CD4-positive, alpha-beta T cell treated with Interleukin-12 subunit alpha and Interleukin-12 subunit beta, for 1 hour (primary cell): ENCODE measurements at regions not wholly inside any gene's neighbourhood (a gene's known extent, or its start where the extent isn't known, plus 50 kb on each side); places are given as distances from the start of the nearest gene placed in this dataset.
A peak's percentile ranks its signal among the peaks of the same experiment; 100 is the strongest.
"Not testable (repeated sequence)": the region's sequence is repeated elsewhere in the genome, so short reads cannot be mapped to it uniquely, and the experiment has no call there.

Source experiments
- DNase-seq: peaks from one replicate; pipeline ENCODE4 v3.0.0-alpha.2; 2020

DNA sequence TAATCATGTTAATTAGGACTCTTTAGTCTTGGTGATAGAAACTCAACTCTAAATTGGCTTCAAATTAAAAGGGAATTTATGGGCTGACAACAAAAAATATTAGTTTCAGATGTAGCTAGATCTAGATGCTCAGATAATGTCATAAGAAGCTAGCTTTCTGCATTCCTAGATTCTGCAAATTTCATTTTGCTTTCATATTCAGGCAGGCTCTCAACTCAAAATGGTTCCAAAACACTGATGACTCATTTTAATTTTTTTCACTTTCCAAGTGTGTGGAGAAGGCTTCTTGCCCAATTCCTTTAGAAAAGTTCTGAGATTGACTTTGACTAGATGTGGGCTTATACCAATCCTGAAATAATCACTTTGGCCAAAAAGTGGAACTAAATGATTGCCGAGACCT, 236.7 kb upstream of the GOT2 start:
- no peak for DNase-seq

DNA sequence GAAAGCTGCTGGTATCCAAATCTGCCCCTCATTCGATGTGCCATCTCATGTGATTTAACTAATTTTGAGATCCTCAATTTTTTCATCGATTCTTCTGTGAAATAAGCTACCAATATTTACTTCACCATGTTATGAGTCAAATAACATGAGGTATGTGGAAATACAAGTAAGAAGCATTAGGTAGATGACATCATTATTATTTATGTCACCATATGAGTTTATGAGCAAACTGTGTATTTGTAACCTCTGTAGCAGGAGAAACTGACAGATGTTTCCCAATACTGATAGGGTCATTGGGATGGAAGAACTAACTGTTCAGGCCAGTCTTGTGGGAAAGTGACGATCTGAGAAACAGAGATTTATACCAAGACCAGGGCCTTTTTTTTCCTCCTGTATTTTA, 229.4 kb upstream of the GOT2 start:
- no peak for DNase-seq

DNA sequence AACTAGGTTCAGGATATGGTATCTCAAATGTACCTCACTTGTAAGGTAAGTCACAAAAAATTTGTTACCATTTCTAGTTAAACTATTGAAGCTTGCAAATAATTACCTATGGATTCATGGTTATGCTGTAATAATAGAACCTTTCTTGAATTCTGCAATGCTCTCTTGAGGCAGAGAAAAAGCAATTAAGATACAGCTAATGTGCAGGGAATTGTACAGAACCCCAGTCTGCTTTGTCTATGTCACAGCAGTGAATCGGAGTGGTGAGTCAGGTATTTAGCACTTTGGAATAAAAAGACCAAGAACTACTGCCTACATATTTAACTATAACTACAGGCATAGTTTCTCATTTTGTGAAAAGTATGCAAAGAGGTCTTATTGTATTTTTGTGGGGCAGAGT, 228.7 kb upstream of the GOT2 start:
- no peak for DNase-seq

DNA sequence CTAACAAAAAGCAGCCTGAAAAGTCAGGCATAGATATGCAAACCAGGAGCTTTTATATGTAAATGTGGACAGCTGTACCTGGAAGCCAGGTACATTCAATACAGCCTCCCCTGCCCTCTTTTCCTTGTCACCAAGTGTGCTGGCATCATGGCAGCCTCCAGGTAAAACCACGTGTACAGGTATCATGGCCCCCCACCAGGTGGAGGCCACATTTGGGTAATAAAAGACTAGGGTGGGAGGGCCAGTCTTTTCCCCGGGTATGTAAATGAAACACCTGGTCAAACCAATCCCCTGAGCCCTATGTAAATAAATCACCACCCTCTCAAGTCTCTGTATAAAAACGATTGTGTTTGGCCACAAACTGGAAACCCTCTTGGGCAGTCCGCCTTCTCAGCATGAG, 226.4 kb upstream of the GOT2 start:
- no peak for DNase-seq

DNA sequence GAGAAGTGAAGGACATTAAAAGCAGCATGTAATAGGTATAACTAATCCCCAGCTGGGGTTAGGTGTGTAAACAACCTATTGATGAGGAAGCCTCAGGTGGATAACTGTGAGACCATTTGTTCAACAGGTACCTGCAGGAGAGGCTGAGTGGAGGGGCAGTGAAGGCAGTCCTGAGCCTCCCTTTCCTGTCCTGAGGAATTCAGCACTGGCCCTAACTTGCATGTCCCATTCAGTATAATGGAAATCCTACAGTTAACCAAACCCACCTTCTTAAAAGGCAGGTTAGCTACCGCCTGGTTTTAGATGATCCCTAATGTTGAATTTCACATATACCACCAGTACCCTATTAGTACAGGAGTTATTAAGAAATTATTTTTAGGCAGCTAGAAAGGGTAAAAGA, 225.9 kb upstream of the GOT2 start:
- no peak for DNase-seq

DNA sequence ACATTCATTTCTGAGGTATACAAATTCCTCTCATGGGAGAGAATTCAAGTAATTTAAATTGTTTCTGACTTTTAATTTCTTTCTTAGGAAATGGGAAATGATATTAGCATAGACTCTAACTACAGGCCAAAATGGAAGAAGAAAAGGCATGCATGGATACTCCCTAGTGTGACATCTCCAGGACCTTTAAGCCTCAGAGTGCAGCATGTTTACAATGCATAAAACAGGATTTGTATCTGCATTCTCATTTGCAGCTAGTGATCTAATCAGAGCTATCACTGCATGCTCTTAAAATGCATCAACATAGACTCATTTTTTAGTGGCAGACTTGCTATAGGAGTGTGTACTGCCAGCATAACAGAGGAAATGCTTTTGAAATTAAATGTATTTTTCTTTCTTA, 224.6 kb upstream of the GOT2 start:
- no peak for DNase-seq

DNA sequence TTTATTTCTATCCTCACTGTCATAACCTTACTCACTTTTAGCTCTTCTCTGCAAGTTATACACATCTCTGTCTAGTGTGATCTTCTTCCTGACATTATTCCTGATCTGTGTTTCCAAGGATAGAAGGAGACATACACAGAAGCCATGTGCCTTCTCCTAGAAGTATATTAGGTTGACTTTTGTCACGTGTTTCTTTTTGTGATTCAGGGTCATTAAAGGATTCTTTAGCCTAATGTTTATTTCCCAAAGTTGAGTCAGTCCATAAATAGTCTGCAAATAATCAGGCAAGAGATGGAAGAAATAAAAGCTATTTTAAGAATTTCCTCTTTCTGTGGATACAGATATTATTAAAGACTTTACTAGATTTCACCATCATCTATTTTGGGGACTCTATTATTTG, 214.1 kb upstream of the GOT2 start:
- no peak for DNase-seq

DNA sequence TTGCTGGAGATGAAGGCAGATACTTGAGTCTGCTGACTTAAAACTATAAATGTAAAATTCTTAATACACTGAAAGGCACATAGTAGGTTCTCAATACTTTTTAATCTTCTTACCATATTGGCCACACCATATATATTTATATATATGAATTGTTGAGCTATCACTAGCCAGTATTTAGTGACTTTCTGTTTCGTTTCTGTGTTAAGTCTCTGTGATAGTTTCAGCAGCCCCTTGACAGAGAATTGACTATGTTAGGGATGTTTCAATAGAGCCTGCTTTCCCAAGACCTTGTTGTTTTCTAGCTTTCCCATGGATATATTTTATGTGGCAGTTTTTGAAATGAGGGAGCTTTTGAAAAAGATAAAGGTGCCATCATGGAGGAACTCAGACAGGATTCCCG, 206.5 kb upstream of the GOT2 start:
- no peak for DNase-seq

DNA sequence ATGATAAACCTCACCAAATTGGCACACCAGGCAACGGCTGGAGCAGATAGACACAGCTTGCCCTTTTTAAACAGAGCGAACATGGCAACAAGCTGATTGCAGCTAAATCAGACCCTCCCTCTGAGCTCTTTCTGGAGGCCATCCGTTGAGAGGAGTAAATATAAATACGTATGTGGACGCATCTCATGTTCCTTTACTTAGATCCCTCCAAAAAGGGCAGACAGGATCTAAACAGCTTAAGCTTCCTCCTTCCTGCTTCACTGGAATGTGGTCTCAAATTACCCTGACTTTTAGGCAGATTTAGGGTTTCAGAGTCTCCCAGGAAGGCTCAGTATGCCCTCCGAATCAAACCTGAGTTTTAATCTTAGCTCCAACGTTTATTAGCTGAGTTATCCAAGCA, 204.7 kb upstream of the GOT2 start:
- DNase-seq, result no peak

DNA sequence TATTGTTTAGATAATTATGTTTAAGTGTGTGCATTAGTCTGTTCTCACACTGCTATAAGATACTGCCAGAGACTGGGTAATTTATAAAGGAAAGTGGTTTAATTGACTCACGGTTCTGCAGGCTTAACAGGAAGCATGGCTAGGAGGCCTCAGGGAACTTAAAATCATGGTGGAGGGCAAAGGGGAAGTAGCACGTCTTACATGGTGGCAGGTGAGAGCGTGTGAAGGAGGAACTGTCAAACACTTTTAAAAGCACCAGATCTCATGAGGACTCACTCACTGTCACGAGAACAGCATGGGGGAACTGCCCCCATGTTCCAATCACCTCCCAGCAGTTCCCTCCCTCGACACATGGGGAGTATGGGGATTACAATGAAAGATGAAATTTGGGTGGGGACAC, 203.5 kb upstream of the GOT2 start:
- no peak for DNase-seq

DNA sequence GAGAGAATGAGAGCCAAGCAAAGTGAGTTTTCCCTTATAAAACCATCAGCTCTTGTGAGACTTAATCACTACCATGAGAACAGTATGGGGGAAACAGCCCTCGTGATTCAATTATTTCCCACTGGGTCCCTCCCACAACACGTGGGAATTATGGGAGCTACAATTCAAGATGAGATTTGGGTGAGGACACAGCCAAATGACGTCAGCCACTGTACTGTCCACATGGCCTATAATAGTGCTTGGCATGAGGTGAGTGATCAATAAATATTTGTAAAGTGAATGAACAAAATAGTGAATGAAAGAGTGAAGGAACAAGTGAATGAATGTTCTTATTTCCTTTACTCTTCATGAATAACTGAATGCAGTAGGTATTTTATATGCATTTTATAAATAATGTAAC, 199.1 kb upstream of the GOT2 start:
- no peak for DNase-seq

DNA sequence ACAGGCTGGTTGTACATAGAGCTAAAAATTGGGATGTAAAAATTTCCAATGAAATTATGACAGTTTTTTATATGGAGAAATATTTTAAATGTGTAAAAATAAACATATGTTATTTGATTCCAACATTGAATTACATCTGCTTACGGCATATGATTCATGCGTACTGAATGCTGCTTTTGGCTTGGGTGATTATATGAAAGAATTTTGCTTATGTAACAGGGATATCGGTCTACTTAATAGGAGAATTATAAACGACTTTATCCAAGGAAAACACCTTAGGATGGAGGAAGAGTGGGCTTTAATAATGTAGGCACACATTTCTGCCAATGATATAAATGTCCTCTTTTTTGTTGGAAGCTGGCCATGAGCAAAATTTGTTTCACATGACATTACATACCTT, 197.3 kb upstream of the GOT2 start:
- DNase-seq, result no peak

DNA sequence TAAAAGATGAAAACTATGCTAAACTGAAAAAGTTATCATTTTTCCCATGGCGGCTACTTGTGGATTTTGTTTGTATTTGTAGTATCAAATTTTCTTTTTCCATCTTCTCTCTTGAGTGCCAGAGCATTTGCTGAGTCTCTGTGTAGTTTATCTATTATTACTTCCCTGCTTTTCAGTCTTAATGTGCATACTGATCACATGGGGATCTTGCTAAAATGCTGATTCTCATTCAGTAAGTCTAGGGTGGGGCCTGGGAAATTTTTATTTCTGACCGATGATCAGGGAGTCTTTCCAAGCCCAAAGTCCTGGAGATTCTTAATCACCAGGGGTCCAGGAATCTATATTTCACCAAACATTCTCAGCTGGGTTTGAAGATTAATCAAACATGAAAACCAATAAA, 189.0 kb upstream of the GOT2 start:
- DNase-seq, result no peak

DNA sequence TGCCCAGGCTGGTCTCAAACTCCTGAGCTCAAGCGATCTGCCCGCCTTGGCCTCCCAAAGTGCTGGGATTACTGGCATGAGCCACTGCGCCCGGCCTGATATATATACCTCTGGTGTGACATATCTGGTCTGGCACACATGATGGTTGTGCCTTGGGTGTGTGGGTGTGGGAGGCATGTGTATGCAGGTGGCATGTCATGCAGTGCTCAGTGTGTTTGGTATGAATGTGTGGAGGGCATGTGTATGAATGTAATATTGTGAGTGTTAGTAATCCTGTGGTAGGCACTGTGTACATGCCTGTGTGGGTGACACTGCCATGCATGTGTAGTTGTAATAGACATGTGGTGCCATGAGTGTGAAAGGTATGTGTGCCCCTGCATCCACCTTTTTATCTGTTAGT, 179.3 kb upstream of the GOT2 start:
- no peak for DNase-seq

DNA sequence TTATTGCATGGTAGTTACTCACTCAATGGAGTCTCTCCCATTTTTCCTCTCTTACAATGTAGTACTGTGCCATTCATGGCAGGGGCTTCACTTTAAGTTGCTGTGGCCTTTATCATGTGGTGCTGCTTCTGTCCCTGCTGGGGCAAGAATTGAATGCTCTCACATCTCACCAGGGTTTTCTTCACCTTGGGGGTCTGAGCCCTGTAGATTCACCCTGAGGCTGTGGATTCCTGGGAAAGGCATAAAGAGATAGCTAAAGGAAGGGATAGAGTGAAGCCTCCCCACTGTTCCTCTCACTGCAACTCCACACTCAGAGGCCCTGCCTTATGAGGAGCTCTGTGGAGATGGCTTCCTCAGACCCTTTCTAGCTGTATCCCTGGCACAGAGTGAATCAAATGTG, 178.5 kb upstream of the GOT2 start:
- DNase-seq, result no peak

DNA sequence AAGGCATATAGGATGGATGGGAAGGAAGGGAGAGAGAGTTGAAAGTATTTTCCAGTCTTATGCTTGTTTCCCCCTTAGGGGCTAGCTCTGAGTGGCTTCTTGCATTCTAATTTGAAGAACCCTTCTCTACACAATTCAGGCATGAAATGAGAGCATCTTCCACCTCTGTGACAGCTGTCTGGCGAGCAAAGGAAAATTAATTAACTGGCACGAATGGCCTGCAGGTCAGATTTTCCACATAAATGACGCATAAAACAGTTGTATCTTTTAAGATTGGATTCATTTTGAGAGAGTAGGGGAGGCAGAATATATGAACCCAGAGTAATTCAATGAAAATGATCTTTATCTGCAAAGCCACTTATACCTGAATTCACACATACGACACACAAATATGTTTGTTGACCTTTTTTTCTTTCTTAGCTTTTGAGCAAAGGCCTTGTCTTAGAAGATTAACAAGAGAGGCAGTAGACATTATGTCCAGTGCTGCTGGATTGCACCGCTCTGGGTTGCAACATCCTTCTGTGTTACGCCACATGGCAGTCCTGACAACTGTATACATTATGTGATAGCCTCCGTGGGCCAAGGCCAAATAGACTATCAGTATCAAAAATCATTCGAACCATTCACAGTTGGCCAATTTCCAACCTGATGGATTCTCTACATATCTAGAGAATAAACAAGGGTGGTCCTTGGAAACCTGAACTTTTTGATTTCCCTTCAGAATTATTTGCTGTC, 173.0 kb upstream of the GOT2 start:
- no peak for DNase-seq

DNA sequence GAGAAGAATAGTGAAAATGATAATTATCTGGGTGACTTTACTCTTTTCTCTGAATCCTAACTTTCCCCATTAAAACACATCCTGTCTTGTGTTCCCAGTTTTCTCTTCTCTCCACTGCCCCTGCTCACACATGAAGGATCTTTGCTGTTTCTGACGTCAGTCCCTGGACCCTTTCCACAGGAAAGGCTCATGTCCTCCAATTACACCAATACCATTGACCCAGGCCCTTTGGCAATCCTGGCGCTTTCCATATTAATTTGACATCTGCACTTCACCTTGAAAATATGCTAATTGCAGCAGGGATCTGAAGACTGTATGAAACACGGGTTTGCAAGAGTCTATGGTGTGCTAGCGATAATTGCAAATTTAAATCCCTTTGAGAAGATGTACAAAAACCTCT, 170.2 kb upstream of the GOT2 start:
- no peak for DNase-seq

DNA sequence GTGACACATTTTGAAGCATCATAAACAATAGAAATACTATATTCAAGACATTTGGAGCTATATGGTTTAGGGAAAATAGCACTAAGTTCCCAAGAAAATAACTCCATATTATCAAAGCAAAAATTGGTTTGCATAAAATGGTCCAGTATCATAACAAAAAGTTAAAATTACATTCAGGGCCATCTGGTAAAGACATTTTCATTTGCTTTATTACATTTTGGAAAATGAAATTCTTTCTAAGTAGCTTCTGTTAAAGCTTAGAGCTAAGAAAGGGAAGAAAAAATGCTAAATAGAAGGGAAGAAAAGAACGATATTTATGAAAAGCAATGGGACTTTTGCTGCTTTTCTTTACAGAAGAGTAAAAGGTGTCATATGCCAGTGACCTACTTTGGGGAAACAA, 155.4 kb upstream of the GOT2 start:
- DNase-seq, result no peak

DNA sequence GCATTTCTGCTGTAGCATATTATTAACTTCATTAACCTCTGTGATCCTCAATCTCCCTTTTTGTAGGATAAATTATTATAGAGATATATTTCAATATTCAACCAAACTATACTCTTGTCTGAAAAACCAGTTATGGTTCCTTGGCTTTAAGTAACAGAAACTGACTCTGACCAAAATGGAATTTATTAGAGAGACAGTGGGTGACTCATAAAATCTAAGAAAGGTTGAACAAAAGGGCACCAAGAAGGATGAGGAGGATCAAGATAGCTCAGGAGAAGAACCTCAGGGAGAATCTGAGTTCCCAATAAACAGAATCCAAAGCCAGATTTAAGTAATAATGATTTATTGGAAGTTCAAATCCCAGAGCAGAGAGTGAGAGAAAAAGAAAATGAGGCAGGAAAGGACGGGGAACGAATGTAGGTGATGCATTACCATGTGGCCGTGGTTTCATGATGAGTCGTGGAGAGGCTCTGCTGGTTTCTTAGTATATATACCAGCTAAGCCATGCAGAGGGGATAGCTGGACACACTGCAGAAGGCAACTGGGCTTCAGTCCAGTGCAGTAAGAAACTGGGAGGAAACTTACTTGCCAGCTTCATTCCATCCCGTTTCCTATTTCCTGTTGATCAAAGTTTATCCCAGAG, 151.5 kb upstream of the GOT2 start:
- no peak for DNase-seq

DNA sequence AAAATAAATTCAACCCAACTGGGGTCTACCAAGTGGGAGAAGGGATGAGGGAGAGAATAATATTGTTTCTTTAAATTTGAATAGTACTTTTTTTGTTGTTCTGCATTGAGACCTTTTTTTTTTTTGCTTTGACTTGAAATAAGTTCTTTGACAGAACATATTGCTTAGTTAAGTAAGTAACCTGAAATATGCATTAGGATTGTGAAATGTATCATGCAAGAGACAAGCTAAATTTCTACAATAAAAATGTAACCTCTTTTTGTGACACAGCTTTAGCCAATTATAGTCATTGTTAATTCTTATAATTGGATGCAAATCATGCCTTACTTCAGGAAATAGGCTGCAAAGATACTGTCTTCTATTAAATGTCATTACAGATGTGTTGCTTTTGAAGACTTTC, 150.0 kb upstream of the GOT2 start:
- DNase-seq, result no peak

DNA sequence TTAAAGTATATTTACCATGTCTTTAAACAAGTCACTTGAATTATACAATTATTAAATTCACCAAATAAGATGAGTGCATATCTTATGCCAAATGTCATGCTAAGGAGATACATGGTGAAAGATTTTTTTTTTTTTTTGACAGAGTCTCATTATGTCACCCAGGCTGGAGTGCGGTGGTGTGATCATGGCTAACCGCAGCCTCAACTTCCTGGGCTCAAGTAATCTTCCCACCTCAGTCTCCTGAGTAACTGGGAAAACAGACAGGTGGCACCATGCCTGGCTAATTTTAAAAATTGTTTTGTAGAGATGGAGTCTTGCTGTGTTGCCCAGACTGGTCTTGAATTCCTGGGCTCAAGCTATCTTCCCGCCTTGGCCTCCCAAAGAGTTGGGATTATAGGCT, 149.0 kb upstream of the GOT2 start:
- DNase-seq, result no peak

DNA sequence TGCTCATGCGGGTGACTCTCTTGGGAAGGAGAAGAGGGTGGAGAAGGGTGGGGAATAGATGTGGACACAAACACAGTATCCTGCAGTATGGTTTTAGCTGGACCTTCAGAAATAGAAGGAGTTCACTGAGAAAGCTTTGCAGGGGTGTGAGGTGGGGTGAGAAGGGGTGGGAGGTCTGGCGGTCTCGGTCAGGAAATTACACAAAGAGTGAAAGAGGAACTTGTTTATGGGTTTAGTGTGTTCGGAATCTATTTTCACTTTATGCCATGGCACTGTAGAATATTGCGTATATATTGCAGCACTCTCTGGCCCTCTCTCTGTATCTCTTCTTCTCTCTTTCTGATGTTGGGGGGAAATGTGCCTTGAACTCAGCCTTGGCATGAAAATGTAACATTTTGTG, 148.2 kb upstream of the GOT2 start:
- DNase-seq, result peak; percentile 1

DNA sequence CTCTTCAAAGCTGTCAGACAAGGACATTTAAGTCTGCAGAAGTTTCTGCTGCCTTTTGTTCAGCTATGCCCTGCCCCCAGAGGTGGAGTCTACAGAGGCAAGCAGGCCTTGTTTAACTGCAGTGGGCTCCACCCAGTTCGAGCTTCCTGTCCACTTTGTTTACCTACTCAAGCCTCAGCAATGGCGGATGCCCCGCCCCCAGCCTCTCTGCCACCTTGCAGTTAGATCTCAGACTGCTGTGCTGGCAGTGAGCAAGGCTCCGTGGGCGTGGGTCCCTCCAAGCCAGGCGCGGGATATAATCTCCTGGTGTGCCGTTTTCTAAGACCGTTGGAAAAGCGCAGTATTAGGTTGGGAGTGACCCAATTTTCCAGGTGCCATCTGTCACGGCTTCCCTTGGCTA, 144.5 kb upstream of the GOT2 start:
- not testable (repeated sequence) for DNase-seq

DNA sequence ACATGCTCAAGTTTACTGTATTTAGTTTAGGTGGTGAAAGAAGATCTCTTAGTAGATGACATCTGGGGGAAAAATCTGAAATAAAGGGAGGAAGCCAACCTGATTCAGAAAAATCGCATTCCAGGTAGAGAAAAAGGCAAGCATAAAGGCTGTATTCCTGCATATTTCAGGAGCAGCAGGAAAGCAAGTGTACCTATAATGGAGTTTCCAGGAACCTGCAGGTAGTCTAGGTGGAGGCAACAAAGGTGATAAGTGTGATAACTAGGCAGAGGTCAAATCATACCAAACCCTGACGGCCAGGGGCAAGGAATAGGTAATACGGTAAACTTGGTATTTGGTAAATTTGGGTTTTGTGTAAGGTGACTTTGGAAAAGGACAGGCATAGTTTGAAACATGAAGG, 132.8 kb upstream of the GOT2 start:
- DNase-seq, result no peak

DNA sequence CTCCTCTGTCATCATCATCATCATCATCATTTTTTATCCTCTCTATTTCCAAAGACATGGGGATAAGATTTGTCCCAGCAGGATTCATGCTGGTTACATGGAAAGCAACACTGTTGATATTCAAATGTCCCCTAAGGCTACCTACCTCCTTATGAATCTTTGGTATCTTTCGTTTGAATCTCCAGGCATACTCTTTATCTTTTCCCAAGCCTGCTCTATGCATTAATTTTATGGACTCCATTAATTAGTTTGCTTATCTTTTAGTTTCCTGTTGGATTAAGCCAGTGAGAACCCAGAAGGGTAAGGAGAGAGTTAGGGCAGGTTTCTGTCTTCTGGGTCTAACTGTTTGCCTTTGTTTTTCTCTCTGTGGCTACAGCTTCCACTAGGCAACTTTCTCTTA, 129.6 kb upstream of the GOT2 start:
- no peak for DNase-seq
